ENCODE measurements at regions not wholly inside any gene's neighbourhood (a gene's known extent, or its start where the extent isn't known, plus 50 kb on each side); places are given as distances from the start of the nearest gene placed in this dataset.
"Not testable (repeated sequence)": the region's sequence is repeated elsewhere in the genome, so short reads cannot be mapped to it uniquely, and the experiment has no call there.

GRCh38 chr2:87466591-87467120, 281.2 kb upstream of the PLGLB2 start:
- H3K27ac ChIP-seq (ENCODE audit: low read length); H3K4me1 ChIP-seq (ENCODE audit: control insufficient read depth in 1 of 2, insufficient read depth in 2 of 2, low read length in 2 of 2); H3K36me3 ChIP-seq (ENCODE audit: control insufficient read depth in 1 of 2, insufficient read depth in 2 of 2, low read length in 2 of 2); H3K9me3 ChIP-seq (ENCODE audit: control insufficient read depth in 1 of 2, low read length in 2 of 2); H3K27me3 ChIP-seq (ENCODE audit: low read depth, low read length); H3K4me3 ChIP-seq (ENCODE audit: low read depth in 1 of 2, low read length in 2 of 2): not testable (repeated sequence)

GRCh38 chr2:87468429-87468981, 279.4 kb upstream of the PLGLB2 start:
- H3K27ac ChIP-seq (ENCODE audit: low read length); H3K4me3 ChIP-seq (ENCODE audit: low read depth in 1 of 2, low read length in 2 of 2); H3K9me3 ChIP-seq (ENCODE audit: control insufficient read depth in 1 of 2, low read length in 2 of 2); H3K4me1 ChIP-seq (ENCODE audit: control insufficient read depth in 1 of 2, insufficient read depth in 2 of 2, low read length in 2 of 2); H3K36me3 ChIP-seq (ENCODE audit: control insufficient read depth in 1 of 2, insufficient read depth in 2 of 2, low read length in 2 of 2); H3K27me3 ChIP-seq (ENCODE audit: low read depth, low read length): not testable (repeated sequence)

- H3K4me1 ChIP-seq (ENCODE audit: control insufficient read depth in 1 of 2, insufficient read depth in 2 of 2, low read length in 2 of 2); H3K4me3 ChIP-seq (ENCODE audit: low read depth in 1 of 2, low read length in 2 of 2); H3K27ac ChIP-seq (ENCODE audit: low read length); H3K9me3 ChIP-seq (ENCODE audit: control insufficient read depth in 1 of 2, low read length in 2 of 2); H3K36me3 ChIP-seq (ENCODE audit: control insufficient read depth in 1 of 2, insufficient read depth in 2 of 2, low read length in 2 of 2); H3K27me3 ChIP-seq (ENCODE audit: low read depth, low read length): not testable (repeated sequence)
These were observed 278.4 kb upstream of the PLGLB2 start for GRCh38 chr2:87469180-87470151.

DNA sequence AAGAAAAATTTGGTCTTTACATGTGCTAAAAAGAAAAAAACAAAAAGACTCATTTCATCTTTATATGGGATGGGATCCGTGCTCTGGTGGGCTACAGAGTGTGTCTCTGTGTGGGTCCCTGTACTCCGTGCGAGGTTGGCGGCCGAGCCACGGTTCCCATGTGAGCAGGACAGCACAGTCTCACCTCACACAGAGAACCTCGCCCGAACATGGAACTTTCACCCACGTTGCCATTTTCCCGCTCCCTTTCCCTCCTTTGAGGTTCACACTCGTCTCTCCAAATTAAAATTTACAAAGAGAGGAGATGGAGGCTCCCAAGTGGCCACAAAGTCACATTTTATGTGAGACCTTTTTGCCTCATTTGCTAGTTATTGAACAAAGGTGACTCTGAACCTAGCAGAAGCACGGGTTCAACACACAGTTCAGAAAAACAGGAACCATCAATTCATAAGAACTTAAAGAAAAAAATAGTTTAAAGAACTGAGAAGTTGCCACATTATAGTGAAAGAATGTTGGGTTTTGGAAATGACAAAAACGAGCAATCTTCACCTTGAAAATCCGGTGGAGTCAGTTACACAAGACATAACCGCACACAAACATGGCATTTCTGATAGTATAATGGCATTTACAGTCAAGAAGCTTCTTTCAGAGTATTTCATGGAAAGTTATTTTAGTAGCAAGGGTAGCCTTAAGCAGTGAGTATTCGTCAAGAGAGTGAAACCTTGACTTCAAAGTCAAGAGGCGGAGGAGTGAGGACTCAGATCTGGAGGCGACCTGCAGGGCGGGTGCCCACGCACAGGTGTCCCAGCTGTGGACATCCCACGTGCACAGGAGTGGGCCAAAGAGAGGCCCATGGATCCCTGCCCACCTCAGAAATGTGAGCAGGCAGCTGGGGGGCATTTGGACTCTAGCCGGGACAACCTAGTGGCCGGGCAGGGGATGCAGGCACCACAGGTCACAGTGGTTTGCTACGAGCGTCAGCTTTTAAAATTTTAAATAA, 277.2 kb upstream of the PLGLB2 start:
- H3K27me3 ChIP-seq (ENCODE audit: low read depth, low read length); H3K4me1 ChIP-seq (ENCODE audit: control insufficient read depth in 1 of 2, insufficient read depth in 2 of 2, low read length in 2 of 2); H3K27ac ChIP-seq (ENCODE audit: low read length); H3K9me3 ChIP-seq (ENCODE audit: control insufficient read depth in 1 of 2, low read length in 2 of 2); H3K4me3 ChIP-seq (ENCODE audit: low read depth in 1 of 2, low read length in 2 of 2); H3K36me3 ChIP-seq (ENCODE audit: control insufficient read depth in 1 of 2, insufficient read depth in 2 of 2, low read length in 2 of 2): not testable (repeated sequence)

GRCh38 chr2:87471478-87471877, 276.4 kb upstream of the PLGLB2 start:
- not testable (repeated sequence) for H3K27me3 ChIP-seq (ENCODE audit: low read depth, low read length); H3K4me1 ChIP-seq (ENCODE audit: control insufficient read depth in 1 of 2, insufficient read depth in 2 of 2, low read length in 2 of 2); H3K36me3 ChIP-seq (ENCODE audit: control insufficient read depth in 1 of 2, insufficient read depth in 2 of 2, low read length in 2 of 2); H3K4me3 ChIP-seq (ENCODE audit: low read depth in 1 of 2, low read length in 2 of 2); H3K9me3 ChIP-seq (ENCODE audit: control insufficient read depth in 1 of 2, low read length in 2 of 2); H3K27ac ChIP-seq (ENCODE audit: low read length)

GRCh38 chr2:87476223-87476872, 271.5 kb upstream of the PLGLB2 start:
- not testable (repeated sequence) for H3K36me3 ChIP-seq (ENCODE audit: control insufficient read depth in 1 of 2, insufficient read depth in 2 of 2, low read length in 2 of 2); H3K4me3 ChIP-seq (ENCODE audit: low read depth in 1 of 2, low read length in 2 of 2); H3K4me1 ChIP-seq (ENCODE audit: control insufficient read depth in 1 of 2, insufficient read depth in 2 of 2, low read length in 2 of 2); H3K27me3 ChIP-seq (ENCODE audit: low read depth, low read length); H3K9me3 ChIP-seq (ENCODE audit: control insufficient read depth in 1 of 2, low read length in 2 of 2); H3K27ac ChIP-seq (ENCODE audit: low read length)

DNA sequence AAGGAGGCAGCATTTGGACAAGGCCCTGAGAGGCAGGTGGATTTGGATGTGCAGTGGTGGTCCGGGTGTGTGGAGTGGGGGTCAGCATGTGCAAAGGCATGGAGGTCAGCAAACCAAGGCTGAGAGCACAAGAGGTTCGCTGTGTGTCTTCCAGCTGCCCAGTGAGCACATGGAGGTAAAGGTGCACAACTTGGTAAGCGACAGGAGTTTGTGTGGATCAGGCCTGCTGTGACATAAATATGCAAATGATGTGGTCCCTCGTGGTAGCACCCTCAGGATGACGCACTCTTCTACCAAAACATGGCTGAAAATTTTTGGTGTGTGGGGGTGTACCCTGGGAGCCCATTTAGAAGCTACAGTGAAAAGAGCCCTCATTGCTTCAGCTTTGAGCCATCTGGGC, 271.0 kb upstream of the PLGLB2 start:
- H3K27ac ChIP-seq (ENCODE audit: low read length); H3K4me1 ChIP-seq (ENCODE audit: control insufficient read depth in 1 of 2, insufficient read depth in 2 of 2, low read length in 2 of 2); H3K9me3 ChIP-seq (ENCODE audit: control insufficient read depth in 1 of 2, low read length in 2 of 2); H3K4me3 ChIP-seq (ENCODE audit: low read depth in 1 of 2, low read length in 2 of 2); H3K27me3 ChIP-seq (ENCODE audit: low read depth, low read length); H3K36me3 ChIP-seq (ENCODE audit: control insufficient read depth in 1 of 2, insufficient read depth in 2 of 2, low read length in 2 of 2): not testable (repeated sequence)

DNA sequence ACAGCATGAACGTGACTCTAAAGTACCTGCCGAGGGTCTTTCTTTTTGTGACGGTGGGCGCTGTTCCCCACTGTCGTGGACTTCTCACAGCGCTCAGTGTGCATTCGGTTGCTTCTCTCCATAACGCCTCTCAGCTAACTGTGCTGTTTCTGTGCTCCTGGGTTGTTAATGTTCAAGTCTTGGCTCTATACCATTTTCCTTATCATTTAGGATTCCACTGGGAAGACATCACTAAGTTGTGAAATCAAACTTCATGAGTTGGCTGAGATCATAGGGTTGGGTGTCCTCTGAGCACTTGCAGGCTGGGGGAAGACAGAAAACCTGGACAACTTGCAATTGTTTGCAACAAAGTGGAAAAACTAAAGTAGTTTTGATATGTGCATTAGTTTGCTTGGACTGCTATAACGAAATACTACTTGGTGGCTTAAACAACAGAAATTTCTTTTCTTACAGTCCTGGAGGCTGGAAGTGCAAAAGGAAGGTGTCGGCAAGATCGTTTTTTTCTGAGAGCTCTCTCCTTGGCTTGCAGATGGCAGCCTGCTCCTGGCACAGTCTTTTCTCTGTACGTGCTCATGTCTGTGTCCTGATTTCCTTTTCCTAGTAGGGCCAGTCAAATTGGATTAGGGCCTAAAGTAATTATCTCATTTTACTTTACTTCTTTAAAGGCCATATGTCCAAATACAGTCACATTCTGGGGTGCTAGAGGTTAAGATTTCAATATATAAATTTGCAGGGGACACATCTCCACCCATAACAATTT, 270.0 kb upstream of the PLGLB2 start:
- not testable (repeated sequence) for H3K9me3 ChIP-seq (ENCODE audit: control insufficient read depth in 1 of 2, low read length in 2 of 2); H3K27me3 ChIP-seq (ENCODE audit: low read depth, low read length); H3K4me3 ChIP-seq (ENCODE audit: low read depth in 1 of 2, low read length in 2 of 2); H3K27ac ChIP-seq (ENCODE audit: low read length); H3K4me1 ChIP-seq (ENCODE audit: control insufficient read depth in 1 of 2, insufficient read depth in 2 of 2, low read length in 2 of 2); H3K36me3 ChIP-seq (ENCODE audit: control insufficient read depth in 1 of 2, insufficient read depth in 2 of 2, low read length in 2 of 2)

DNA sequence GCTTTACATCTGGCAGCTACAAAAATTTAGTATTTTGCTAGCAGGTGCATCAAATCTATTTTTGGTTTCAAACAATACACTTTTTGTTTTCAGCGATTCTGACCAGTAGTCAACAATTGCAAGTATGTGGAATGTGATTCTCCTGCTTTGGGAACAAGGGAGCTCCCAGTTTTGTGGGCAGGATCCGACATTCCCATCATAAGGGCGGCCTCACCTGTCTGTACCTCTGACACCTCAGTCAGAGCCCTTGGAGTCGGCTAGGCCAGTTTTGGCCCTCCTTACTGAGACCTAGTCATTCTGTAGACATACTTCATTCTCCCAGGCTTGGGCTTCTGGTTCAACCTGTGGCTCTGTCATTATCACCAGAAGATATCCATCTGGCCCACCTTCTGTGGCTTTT, 269.0 kb upstream of the PLGLB2 start:
- not testable (repeated sequence) for H3K4me3 ChIP-seq (ENCODE audit: low read depth in 1 of 2, low read length in 2 of 2); H3K36me3 ChIP-seq (ENCODE audit: control insufficient read depth in 1 of 2, insufficient read depth in 2 of 2, low read length in 2 of 2); H3K27me3 ChIP-seq (ENCODE audit: low read depth, low read length); H3K27ac ChIP-seq (ENCODE audit: low read length); H3K9me3 ChIP-seq (ENCODE audit: control insufficient read depth in 1 of 2, low read length in 2 of 2); H3K4me1 ChIP-seq (ENCODE audit: control insufficient read depth in 1 of 2, insufficient read depth in 2 of 2, low read length in 2 of 2)

GRCh38 chr2:87483093-87483680, 264.7 kb upstream of the PLGLB2 start:
- H3K36me3 ChIP-seq (ENCODE audit: control insufficient read depth in 1 of 2, insufficient read depth in 2 of 2, low read length in 2 of 2); H3K27me3 ChIP-seq (ENCODE audit: low read depth, low read length); H3K4me3 ChIP-seq (ENCODE audit: low read depth in 1 of 2, low read length in 2 of 2); H3K27ac ChIP-seq (ENCODE audit: low read length); H3K4me1 ChIP-seq (ENCODE audit: control insufficient read depth in 1 of 2, insufficient read depth in 2 of 2, low read length in 2 of 2); H3K9me3 ChIP-seq (ENCODE audit: control insufficient read depth in 1 of 2, low read length in 2 of 2): not testable (repeated sequence)
